Heart left ventricle (tissue), 16 donors: ENCODE measurements at regions not wholly inside any gene's neighbourhood (a gene's known extent, or its start where the extent isn't known, plus 50 kb on each side); places are given as distances from the start of the nearest gene placed in this dataset.

Experiments used
- ATAC-seq, 4 donors: fragments of 200-7000 bp; cut with Tn5 transposase; one replicate each; pipeline ENCODE4 v1.9.1; 2020 to 2022; ENCODE audit warnings: moderate library complexity in 4 of 4, mild to moderate bottlenecking in 3 of 4, moderate number of reproducible peaks in 1 of 4
- DNase-seq, 5 donors: peaks; one replicate each; pipeline ENCODE4 v3.0.0-alpha.2; 2020
- H3K27ac ChIP-seq, 12 donors: fragments of 200-600 bp; sonication (generic) in 4 of 12; one replicate each; pipeline versions ENCODE4 v1.5.0 to v1.8.0; 2016 to 2022; ENCODE audit warnings: mild to moderate bottlenecking in 2 of 12
- H3K27me3 ChIP-seq, 9 donors: fragments of 200-600 bp; sonication (generic) in 2 of 9; one replicate each; pipeline versions ENCODE4 v1.5.1 to v1.8.0; 2016 to 2022; ENCODE audit warnings: mild to moderate bottlenecking in 3 of 9
- H3K36me3 ChIP-seq, 9 donors: fragments of 200-600 bp; sonication (generic) in 2 of 9; one replicate each; pipeline versions ENCODE4 v1.5.0 to v1.8.0; 2018 to 2022; ENCODE audit warnings: mild to moderate bottlenecking in 2 of 9
- H3K4me1 ChIP-seq, 12 donors: fragments of 200-600 bp; sonication (generic) in 4 of 12; one replicate each; pipeline versions ENCODE4 v1.5.0 to v1.8.0; 2016 to 2022; ENCODE audit warnings: mild to moderate bottlenecking in 3 of 12
- H3K4me3 ChIP-seq, 12 donors: fragments of 200-600 bp; sonication (generic) in 4 of 12; one replicate each; pipeline versions ENCODE4 v1.5.0 to v1.8.0; 2017 to 2022; ENCODE audit warnings: mild to moderate bottlenecking in 9 of 12, moderate library complexity in 4 of 12
- H3K9me3 ChIP-seq, 12 donors: fragments of 200-600 bp; sonication (generic) in 4 of 12; one replicate each; pipeline versions ENCODE4 v1.5.0 to v1.8.0; 2016 to 2022; ENCODE audit warnings: mild to moderate bottlenecking in 1 of 12
- POLR2A ChIP-seq, 2 donors: fragments of 450-650 bp; IDR thresholded peaks; one replicate each; pipeline ENCODE4 v1.6.1; 2017; ENCODE audit warnings: antibody characterized with exemption in 2 of 2, mild to moderate bottlenecking in 2 of 2, moderate library complexity in 2 of 2
- whole genome bisulfite sequencing, 4 donors: extraction: QIAGEN DNeasy Blood & Tissue Kit in 2 of 4; methylation state at CpG; one replicate each; pipeline versions ENCODE4 v1.1.5 to v1.1.7; 2013 to 2018; 5-methylcytosine and 5-hydroxymethylcytosine counted together
- intact Hi-C, 10 donors: fragments of 100-400 bp; cut with DNase I; formaldehyde crosslinking; loops; one replicate each; pipeline versions ENCODE4 v1.11.1 to v1.14.2; 2022
- TF ChIP-seq, protein P1 (sequence below), 12 donors: fragments of 200-600 bp; sonication (generic) in 4 of 12; IDR thresholded peaks; one replicate each; pipeline versions ENCODE4 v1.5.0 to v1.8.0; 2018 to 2022; ENCODE audit warnings: antibody characterized with exemption in 12 of 12, mild to moderate bottlenecking in 5 of 12
- donor health status: ischemic (EF 13 %, LVEDD 7.1; RV severe dilation, severe dysfunction).
- donor health status: healthy with polysubstance abuse.
- donor health status: DM: no; HTN: yes; CAD: no.
- donor health status: DM: no; HTN: no; CAD: no.
- donor health status: ischemic (EF 25% LVEDD 6.9; RV normal size, moderate dysfunction).
- donor health status: ischemic (EF 25% LVEDD 5.7; RV mildly dilated, moderate dysfunction).
- donor health status: healthy.
- donor health status: DM: yes; HTN: yes; CAD: no.
- donor health status: ischemic (EF 35%, LVEDD 5.7; RV mildly dilated, moderate dysfunction).
- donor health status: nonischemic (EF 11% LVEDD 7.7; RV severe dilation, severe dysfunction).
- donor health status: DM: yes; HTN: yes; CAD: no.
- donor health status: PGD.
- donor health status: ischemic (EF 29% LVEDD 5.4; RV normal size, mild dysfunction).
- donor health status: nonischemic (EF 23%, LVEDD 6.1; RV moderate dilation, normal function).

DNA sequence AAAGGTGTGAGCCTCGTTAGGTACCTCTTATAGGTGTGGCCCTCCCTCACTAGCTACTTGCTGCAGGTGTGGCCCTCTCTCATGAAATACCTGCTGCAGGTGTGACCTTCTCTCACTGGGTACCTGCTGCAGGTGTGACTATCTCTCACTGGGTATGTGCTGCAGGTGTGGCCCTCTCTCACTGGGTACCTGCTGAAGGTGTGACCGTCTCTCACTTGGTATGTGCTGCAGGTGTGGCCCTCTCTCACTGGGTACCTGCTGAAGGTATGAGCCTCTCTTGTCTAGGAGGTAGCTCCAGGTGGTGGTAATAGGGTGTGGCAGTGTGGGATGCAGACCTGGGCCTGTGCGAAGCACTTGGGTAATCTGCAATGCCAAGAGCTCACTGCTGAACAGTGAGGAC, 170.7 kb upstream of the PLPP4 start:
- intact Hi-C loops, result no loop called here
- H3K27ac ChIP-seq, result no peak overlapping the region
- H3K4me1 ChIP-seq, result no peaks in the 10 kb centered on the region
- WGBS, 4 donors, result 78 to 90% (median 83%) methylated on average over 3 of the region's 3 CpGs
- no peak for DNase-seq
- H3K27me3 ChIP-seq, result peaks cover 0 to 4% (median 0%) of the 10 kb centered on the region in 9 donors
- no peaks in the 10 kb centered on the region for H3K36me3 ChIP-seq
- no peak overlapping the region for H3K4me3 ChIP-seq
- H3K9me3 ChIP-seq, result peaks cover 0 to 2% (median 0%) of the 10 kb centered on the region in 12 donors
- no peak for ATAC-seq
- TF ChIP-seq, protein P1, sequence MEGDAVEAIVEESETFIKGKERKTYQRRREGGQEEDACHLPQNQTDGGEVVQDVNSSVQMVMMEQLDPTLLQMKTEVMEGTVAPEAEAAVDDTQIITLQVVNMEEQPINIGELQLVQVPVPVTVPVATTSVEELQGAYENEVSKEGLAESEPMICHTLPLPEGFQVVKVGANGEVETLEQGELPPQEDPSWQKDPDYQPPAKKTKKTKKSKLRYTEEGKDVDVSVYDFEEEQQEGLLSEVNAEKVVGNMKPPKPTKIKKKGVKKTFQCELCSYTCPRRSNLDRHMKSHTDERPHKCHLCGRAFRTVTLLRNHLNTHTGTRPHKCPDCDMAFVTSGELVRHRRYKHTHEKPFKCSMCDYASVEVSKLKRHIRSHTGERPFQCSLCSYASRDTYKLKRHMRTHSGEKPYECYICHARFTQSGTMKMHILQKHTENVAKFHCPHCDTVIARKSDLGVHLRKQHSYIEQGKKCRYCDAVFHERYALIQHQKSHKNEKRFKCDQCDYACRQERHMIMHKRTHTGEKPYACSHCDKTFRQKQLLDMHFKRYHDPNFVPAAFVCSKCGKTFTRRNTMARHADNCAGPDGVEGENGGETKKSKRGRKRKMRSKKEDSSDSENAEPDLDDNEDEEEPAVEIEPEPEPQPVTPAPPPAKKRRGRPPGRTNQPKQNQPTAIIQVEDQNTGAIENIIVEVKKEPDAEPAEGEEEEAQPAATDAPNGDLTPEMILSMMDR (IDR thresholded peaks at IDR 0.05), result no peak
- TF ChIP-seq POLR2A (IDR thresholded peaks at IDR 0.05), result no peak

DNA sequence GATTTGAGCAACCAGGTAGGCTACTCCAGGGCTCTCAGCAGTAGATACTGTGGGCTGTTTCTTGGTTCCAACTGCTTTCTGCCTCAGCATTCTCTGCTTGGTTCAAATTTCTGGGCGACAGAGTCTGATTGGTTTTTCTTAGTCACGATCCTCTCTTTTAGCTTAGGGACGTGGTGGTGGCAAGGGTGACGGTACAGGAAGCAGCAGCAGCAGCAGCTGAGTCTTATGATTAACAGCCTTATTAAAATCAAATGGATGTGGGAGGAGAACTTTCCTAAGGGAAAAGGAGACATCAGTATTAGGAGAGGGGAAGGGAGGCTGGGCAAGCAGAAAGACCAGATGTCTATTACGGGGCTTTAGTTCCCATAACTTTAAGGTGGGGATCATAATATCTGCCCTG, 156.5 kb upstream of the PLPP4 start:
- Histone ChIP-seq H3K27me3 (no peaks in the 10 kb centered on the region), H3K27ac (no peak overlapping the region), H3K4me3 (no peak overlapping the region), H3K36me3 (no peaks in the 10 kb centered on the region), H3K9me3 (no peaks in the 10 kb centered on the region), H3K4me1 (no peaks in the 10 kb centered on the region)
- DNase-seq (no peak), ATAC-seq (no peak)
- TF ChIP-seq, protein P1 (IDR thresholded peaks at IDR 0.05), result no peak
- no peak for TF ChIP-seq POLR2A (IDR thresholded peaks at IDR 0.05)
- intact Hi-C loops, result no loop called here
- 61 to 70% (median 69%) methylated on average over 5 of the region's 5 CpGs for WGBS, 4 donors

DNA sequence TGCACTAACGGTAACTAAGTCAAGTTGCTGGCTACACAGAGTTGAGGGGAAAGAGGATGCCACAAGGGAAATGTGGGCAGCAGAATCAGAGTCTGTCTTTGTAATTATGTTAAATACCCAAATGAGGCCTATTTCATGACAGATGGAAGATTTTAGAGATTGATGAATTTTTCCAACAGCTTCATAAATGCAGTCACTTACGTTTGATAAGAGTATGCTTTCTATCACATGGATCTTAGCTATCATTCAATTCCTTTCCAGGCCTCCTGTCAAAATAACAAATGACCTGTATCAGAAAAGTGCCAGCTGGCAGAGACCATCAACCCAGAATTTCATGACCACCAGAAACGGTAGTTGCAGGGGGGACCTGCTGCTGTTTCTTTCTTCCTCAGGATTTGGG, 148.4 kb upstream of the PLPP4 start:
- WGBS, 4 donors, result 48 to 65% (median 57%) methylated on average over 3 of the region's 3 CpGs
- no peak overlapping the region for H3K4me3 ChIP-seq
- peaks cover 0 to 4% (median 0%) of the 10 kb centered on the region in 9 donors for H3K27me3 ChIP-seq
- no peaks in the 10 kb centered on the region for H3K36me3 ChIP-seq
- H3K4me1 ChIP-seq, result no peaks in the 10 kb centered on the region
- peaks cover 0 to 3% (median 0%) of the 10 kb centered on the region in 12 donors for H3K9me3 ChIP-seq
- DNase-seq, result no peak
- H3K27ac ChIP-seq, result no peak overlapping the region
- TF ChIP-seq, protein P1 (IDR thresholded peaks at IDR 0.05), result no peak
- no peak for TF ChIP-seq POLR2A (IDR thresholded peaks at IDR 0.05)
- intact Hi-C loops, result no loop called here
- no peak for ATAC-seq

DNA sequence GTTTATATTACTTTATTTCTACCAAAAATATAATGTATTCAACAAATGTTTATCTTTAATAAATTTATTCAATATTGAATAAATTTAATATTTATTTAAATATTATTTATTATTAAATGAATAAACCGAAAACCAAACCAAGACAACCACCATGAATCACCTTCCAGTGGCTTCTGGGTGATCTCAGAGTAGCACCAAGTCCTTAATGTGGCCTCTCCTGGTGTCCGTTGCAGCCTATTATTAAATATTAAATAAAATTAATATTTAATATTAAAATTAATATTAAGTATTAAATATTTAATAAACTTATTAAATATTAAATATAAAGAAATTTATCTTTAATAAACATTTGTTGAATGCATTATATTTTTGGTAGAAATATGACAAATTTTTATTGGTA, 143.3 kb upstream of the PLPP4 start:
- 78 to 81% (median 79%) methylated on average over 2 of the region's 2 CpGs for WGBS, 4 donors
- Histone ChIP-seq H3K4me1 (no peaks in the 10 kb centered on the region), H3K4me3 (no peak overlapping the region), H3K27me3 (no peaks in the 10 kb centered on the region), H3K27ac (no peak overlapping the region), H3K9me3 (no peaks in the 10 kb centered on the region), H3K36me3 (no peaks in the 10 kb centered on the region)
- intact Hi-C loops, result no loop called here
- no peak for DNase-seq
- no peak for ATAC-seq
- TF ChIP-seq POLR2A (IDR thresholded peaks at IDR 0.05), result no peak
- TF ChIP-seq, protein P1 (IDR thresholded peaks at IDR 0.05), result no peak
